ENCODE measurements at regions not wholly inside any gene's neighbourhood (a gene's known extent, or its start where the extent isn't known, plus 50 kb on each side); places are given as distances from the start of the nearest gene placed in this dataset.

GRCh38 chr12:32034045-32034444 lies 72.6 kb upstream of the BICD1 start:
- TF ChIP-seq GATA2 (IDR thresholded peaks at IDR 0.05; ENCODE audit: low read depth, low read length) (no peak), GATA3 (IDR thresholded peaks at IDR 0.05; ENCODE audit: low read depth, low read length) (no peak)
